PC-9 (cell line): ENCODE measurements at regions not wholly inside any gene's neighbourhood (a gene's known extent, or its start where the extent isn't known, plus 50 kb on each side); places are given as distances from the start of the nearest gene placed in this dataset.
A peak's percentile ranks its signal among the peaks of the same experiment; 100 is the strongest.

ENCODE experiments used
- BruUV-seq: library from RNA; stranded (reverse); fragments of 400-500 nt; replicated peaks from 2 replicates; lab custom pipeline; 2021; lab: Mats Ljungman, UMichigan
- CTCF ChIA-PET: fragments of 300-600 bp; sonication (Branson Sonifier 250); formaldehyde crosslinking; loops from one replicate; lab custom pipeline; 2022; ENCODE audit warnings: antibody characterized with exemption; lab: Charles Lee
- POLR2A ChIA-PET: fragments of 300-600 bp; sonication (Branson Sonifier 250); formaldehyde crosslinking; loops from one replicate; lab custom pipeline; 2022; ENCODE audit warnings: antibody characterized with exemption; ENCODE audit not compliant: unreplicated experiment; lab: Charles Lee
- DNase-seq, 2 experiments: peaks; one replicate each; pipeline versions ENCODE4 v3.0.0 to v3.0.0-alpha.2; 2015 to 2022; ENCODE audit warnings: mixed read lengths in 1 of 2
- H2AFZ ChIP-seq: fragments of 200-600 bp; sonication (generic); 2 replicates; pipeline ENCODE4 v1.8.1; 2017; ENCODE audit warnings: antibody characterized with exemption
- H3F3A ChIP-seq: fragments of 200-600 bp; sonication (generic); 2 replicates; pipeline ENCODE4 v1.8.1; 2017; ENCODE audit warnings: antibody characterized with exemption, mild to moderate bottlenecking, low read depth; ENCODE audit not compliant: insufficient read depth
- H3K27ac ChIP-seq: fragments of 200-600 bp; sonication (generic); 2 replicates; pipeline ENCODE4 v1.6.1; 2016; ENCODE audit warnings: mixed run types
- H3K27me3 ChIP-seq: fragments of 200-600 bp; sonication (generic); 2 replicates; pipeline ENCODE4 v1.6.1; 2016; ENCODE audit warnings: low read depth, mixed run types; ENCODE audit not compliant: insufficient read depth
- H3K36me3 ChIP-seq: fragments of 200-600 bp; sonication (generic); 2 replicates; pipeline ENCODE4 v1.6.1; 2016; ENCODE audit warnings: low read depth, mixed run types
- H3K4me1 ChIP-seq: fragments of 200-600 bp; sonication (generic); replicated peaks from 2 replicates; pipeline ENCODE4 v1.6.1; 2016; ENCODE audit warnings: mixed run types; ENCODE audit not compliant: insufficient read depth
- H3K4me2 ChIP-seq: fragments of 200-600 bp; sonication (generic); 2 replicates; pipeline ENCODE4 v1.6.1; 2017; ENCODE audit warnings: mixed run types
- H3K4me3 ChIP-seq: fragments of 200-600 bp; sonication (generic); 2 replicates; pipeline ENCODE4 v1.6.1; 2016; ENCODE audit warnings: mixed run types
- H3K79me2 ChIP-seq: fragments of 200-600 bp; sonication (generic); 2 replicates; pipeline ENCODE4 v1.6.1; 2017; ENCODE audit warnings: low read depth, mixed run types
- H3K9me2 ChIP-seq: fragments of 200-600 bp; sonication (generic); 2 replicates; pipeline ENCODE4 v1.8.1; 2017; ENCODE audit warnings: mild to moderate bottlenecking; ENCODE audit not compliant: insufficient read depth
- H3K9me3 ChIP-seq: fragments of 200-600 bp; sonication (generic); 2 replicates; pipeline ENCODE4 v1.8.1; 2016; ENCODE audit warnings: low read depth; ENCODE audit not compliant: insufficient read depth
- H4K20me1 ChIP-seq: fragments of 200-600 bp; sonication (generic); 2 replicates; pipeline ENCODE4 v1.8.1; 2017; ENCODE audit not compliant: insufficient read depth
- EZH2 ChIP-seq: fragments of 200-600 bp; sonication (generic); IDR thresholded peaks from 2 replicates; pipeline ENCODE4 v1.8.0; 2017; ENCODE audit warnings: antibody characterized with exemption, low read depth
- intact Hi-C: fragments of 100-400 bp; cut with micrococcal nuclease; formaldehyde crosslinking; loops from one replicate; pipeline ENCODE4 v1.10.0; 2022; ENCODE audit not compliant: unreplicated experiment
- TF ChIP-seq, protein P1 (sequence below): fragments of 200-600 bp; sonication (generic); conservative IDR thresholded peaks from 2 replicates; pipeline ENCODE4 v1.6.1; 2017; ENCODE audit warnings: mixed run types, antibody characterized with exemption, mild to moderate bottlenecking, moderate library complexity

DNA sequence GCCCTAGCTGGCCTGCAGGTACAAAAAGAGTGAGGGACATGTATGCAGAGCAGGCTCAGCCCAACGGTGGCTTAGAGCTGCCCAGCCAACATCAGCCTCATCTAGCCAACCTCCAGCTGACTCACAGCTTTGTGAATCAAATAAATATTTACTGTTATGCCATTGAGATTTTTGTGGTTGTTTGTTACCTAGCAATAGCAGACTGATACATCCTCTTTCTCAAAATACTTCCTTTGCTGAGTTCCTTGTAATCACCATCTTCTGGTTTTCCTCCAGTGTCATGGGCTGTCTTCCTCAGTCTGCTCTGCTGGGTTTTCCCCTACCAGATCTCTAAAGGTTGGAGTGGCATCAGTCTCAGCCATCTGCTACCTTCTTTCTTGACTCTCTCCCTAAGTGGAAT is 126.6 kb upstream of the SLC1A4 start:
- H3K79me2 ChIP-seq, result no peaks in the 10 kb centered on the region
- no peak overlapping the region for H3K27ac ChIP-seq
- DNase-seq, result peak in 1 of 2 experiments; percentile 58
- H3F3A ChIP-seq, result peaks cover 46% of the 10 kb centered on the region
- no TSS peak for BruUV-seq
- POLR2A ChIA-PET, result no interaction called here
- no peaks in the 10 kb centered on the region for H3K27me3 ChIP-seq
- peaks cover 63% of the 10 kb centered on the region for H3K4me1 ChIP-seq
- TF ChIP-seq, protein P1, sequence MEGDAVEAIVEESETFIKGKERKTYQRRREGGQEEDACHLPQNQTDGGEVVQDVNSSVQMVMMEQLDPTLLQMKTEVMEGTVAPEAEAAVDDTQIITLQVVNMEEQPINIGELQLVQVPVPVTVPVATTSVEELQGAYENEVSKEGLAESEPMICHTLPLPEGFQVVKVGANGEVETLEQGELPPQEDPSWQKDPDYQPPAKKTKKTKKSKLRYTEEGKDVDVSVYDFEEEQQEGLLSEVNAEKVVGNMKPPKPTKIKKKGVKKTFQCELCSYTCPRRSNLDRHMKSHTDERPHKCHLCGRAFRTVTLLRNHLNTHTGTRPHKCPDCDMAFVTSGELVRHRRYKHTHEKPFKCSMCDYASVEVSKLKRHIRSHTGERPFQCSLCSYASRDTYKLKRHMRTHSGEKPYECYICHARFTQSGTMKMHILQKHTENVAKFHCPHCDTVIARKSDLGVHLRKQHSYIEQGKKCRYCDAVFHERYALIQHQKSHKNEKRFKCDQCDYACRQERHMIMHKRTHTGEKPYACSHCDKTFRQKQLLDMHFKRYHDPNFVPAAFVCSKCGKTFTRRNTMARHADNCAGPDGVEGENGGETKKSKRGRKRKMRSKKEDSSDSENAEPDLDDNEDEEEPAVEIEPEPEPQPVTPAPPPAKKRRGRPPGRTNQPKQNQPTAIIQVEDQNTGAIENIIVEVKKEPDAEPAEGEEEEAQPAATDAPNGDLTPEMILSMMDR, result no peak
- TF ChIP-seq EZH2, result no peak
- no peak overlapping the region for H3K4me3 ChIP-seq
- H3K36me3 ChIP-seq, result no peaks in the 10 kb centered on the region
- CTCF ChIA-PET, result no interaction called here
- no peaks in the 10 kb centered on the region for H3K9me3 ChIP-seq
- H4K20me1 ChIP-seq, result no peaks in the 10 kb centered on the region
- H2AFZ ChIP-seq, result no peak overlapping the region
- no peak overlapping the region for H3K4me2 ChIP-seq
- no peaks in the 10 kb centered on the region for H3K9me2 ChIP-seq
- intact Hi-C loops, result no loop called here

DNA sequence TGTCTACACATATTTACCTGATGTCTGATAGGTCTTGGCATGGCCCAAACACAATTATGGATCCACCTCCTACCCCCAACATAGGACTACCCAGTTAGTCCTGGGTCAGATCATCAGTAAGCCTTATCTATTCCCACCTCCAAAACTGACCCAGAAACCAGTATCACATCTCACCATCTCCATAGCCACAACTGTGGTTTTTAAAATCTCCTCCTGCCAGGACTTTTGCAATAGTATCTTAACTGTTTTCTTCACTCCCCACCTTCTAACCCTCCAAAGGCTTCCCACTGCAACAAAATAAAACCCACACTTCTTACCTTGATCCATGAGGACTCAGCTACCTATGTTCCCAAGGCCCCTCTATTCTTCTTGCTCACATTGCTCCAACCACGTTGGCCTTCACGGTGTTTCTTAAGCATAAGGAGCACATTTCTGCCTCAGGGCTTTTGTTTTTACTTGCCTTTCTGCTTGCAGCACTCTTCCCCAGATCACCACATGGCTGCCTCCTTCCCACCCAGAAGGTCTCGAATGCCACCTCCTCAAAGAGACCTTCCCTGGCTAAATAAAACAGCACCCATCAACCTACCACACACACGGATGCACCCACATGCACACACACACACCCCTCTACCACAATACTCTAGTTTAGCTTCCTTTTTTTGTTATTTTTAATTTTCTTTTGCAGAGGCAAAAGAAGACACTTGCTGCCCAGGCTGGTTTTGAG is 125.9 kb upstream of the SLC1A4 start:
- no peaks in the 10 kb centered on the region for H3K27me3 ChIP-seq
- no peaks in the 10 kb centered on the region for H3K9me2 ChIP-seq
- intact Hi-C loops, result no loop called here
- H4K20me1 ChIP-seq, result no peaks in the 10 kb centered on the region
- POLR2A ChIA-PET, result no interaction called here
- TF ChIP-seq, protein P1, result no peak
- TF ChIP-seq EZH2, result no peak
- peaks cover 41% of the 10 kb centered on the region for H3F3A ChIP-seq
- no peaks in the 10 kb centered on the region for H3K36me3 ChIP-seq
- H3K27ac ChIP-seq, result no peak overlapping the region
- CTCF ChIA-PET, result no interaction called here
- H3K9me3 ChIP-seq, result no peaks in the 10 kb centered on the region
- H3K4me2 ChIP-seq, result no peak overlapping the region
- H2AFZ ChIP-seq, result no peak overlapping the region
- BruUV-seq, result no TSS peak
- no peak overlapping the region for H3K4me3 ChIP-seq
- H3K79me2 ChIP-seq, result no peaks in the 10 kb centered on the region
- DNase-seq, result no peak
- peaks cover 57% of the 10 kb centered on the region for H3K4me1 ChIP-seq

DNA sequence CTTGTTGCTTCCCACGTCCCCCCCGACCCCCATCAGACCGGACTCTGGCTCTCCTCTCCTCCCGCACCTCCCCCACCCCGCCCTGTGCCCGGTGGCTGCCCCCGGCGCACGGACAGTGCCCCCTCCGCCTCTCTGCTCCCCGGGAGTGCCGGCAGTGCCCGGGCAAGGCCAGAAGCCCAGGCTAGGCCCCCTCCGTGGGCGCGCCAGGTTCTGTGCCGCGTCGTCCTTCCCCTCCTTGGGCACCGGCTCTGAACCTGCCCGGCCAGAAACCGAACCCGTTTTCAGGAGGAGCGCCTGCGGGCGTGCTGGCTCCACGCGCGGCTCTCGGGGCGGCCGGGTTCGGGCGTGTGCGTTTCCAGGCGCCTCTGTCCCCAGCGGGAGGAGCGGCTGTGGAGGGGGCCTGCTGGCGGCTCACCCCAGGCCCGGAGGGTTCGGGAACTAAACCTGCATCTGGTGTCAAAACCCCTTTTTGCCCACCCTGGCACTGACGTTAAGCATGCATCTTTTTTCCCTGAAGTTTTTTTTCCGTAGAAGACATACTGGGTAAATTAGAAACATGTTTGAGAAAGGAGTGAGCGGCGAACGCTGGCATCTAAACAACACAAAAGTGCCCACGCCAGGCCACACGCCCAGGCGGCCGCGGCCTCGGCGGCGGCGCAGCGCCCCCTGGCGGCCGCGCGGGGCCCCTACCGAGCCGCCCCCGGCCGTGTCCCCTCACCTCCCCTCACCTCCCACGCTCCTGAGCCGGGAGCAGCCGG is 123.9 kb upstream of the SLC1A4 start:
- peaks cover 23% of the 10 kb centered on the region for H3F3A ChIP-seq
- H3K9me2 ChIP-seq, result no peaks in the 10 kb centered on the region
- POLR2A ChIA-PET, result interaction anchor here (0.6 kb wide), 3 partner anchors 147 to 216 kb away, joined by 3 to 9 read pairs (median 3); no protein-coding TSS in a partner anchor
- H3K79me2 ChIP-seq, result no peaks in the 10 kb centered on the region
- H4K20me1 ChIP-seq, result no peaks in the 10 kb centered on the region
- H3K9me3 ChIP-seq, result no peaks in the 10 kb centered on the region
- no peaks in the 10 kb centered on the region for H3K27me3 ChIP-seq
- H3K4me3 ChIP-seq, result peak overlapping the region; percentile 89
- peaks cover 39% of the 10 kb centered on the region for H3K4me1 ChIP-seq
- peak; percentile 46 to 74 for DNase-seq
- intact Hi-C loops, result loop anchor here (1.0 to 2.0 kb wide), 7 partner anchors 24 to 278 kb away; no protein-coding TSS in a partner anchor
- TF ChIP-seq EZH2, result no peak
- TF ChIP-seq, protein P1, result no peak; the same call in 1 of the 2 replicates
- H3K36me3 ChIP-seq, result no peaks in the 10 kb centered on the region
- no TSS peak for BruUV-seq
- H3K4me2 ChIP-seq, result peak overlapping the region; percentile 97
- CTCF ChIA-PET, result interaction anchor here (0.7 to 1.0 kb wide), 4 partner anchors 80 to 232 kb away, joined by 3 to 6 read pairs (median 4); no protein-coding TSS in a partner anchor
- H3K27ac ChIP-seq, result peak overlapping the region; percentile 74
- H2AFZ ChIP-seq, result peak overlapping the region; percentile 98
